COLO668 (cell line): ENCODE measurements at regions not wholly inside any gene's neighbourhood (a gene's known extent, or its start where the extent isn't known, plus 50 kb on each side); places are given as distances from the start of the nearest gene placed in this dataset.
"Not testable (repeated sequence)": the region's sequence is repeated elsewhere in the genome, so short reads cannot be mapped to it uniquely, and the experiment has no call there.

Source experiments
- DNase-seq: peaks from one replicate; lab custom pipeline; 2025; ENCODE audit not compliant: unreplicated experiment; lab: John Stamatoyannopoulos, UW

DNA sequence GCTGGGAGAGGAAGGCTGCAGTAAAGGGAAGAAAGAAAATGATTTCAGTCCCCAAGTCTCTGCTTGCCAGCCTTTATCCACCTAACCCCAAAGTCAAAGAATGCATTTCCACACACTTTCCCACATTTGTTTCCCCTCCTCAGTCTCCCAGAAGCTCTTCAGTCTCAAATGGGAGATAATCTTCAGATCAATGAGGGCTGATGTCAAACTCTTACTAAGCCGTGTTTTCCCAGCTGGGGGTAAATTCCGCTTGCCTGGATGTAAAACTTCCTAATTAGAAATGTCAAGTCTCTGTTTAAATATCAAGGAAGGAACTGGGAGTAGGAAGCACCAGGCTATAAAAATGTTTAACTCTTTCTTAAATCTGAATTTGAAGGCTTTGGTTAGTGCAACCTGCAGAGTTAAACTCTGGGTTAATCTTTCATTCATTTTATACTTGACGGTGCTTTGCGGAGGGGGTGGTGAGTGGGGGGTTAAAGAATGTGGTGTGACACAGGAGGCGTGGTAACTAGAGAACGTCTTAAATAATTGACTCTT, 601.4 kb upstream of the ACTRT1 start:
- no peak for DNase-seq

DNA sequence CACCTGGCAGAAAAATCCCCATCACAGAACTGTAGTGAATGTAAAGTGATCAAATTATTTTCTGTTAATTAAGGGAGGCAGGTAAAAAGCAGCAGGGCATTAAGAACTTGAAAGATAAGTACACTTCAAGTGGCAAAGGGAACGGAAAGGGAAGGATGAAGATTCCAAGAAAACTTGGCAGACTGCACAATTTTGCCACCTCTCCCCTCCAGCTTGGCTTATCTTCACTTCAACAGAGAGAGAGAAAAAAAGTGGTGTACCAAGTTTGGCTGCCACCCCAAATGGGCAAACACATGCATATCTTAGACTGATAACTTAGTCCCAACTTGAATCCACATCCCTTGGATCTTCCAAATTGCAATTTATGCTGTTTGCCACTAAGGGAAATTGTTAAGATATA, 598.1 kb upstream of the ACTRT1 start:
- no peak for DNase-seq

DNA sequence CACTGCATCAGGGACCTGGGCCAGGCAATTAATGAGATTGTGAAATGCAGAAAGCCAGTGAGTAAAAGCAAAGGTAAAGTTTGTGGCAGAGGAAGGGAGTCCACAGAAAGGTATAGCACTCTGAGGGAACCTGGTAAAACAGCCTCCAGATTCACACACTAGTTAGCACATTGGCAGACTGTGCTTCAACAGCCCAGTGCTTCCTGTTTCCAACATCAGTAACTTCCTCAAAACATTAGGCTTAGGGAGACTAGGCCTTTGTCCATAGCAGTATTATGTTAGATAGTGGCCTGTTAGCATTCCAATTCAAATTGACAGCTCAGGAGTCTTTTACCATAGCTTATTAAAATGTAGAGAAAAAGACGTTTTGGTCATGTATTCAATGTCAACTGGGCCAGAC, 582.6 kb upstream of the ACTRT1 start:
- DNase-seq: no peak

DNA sequence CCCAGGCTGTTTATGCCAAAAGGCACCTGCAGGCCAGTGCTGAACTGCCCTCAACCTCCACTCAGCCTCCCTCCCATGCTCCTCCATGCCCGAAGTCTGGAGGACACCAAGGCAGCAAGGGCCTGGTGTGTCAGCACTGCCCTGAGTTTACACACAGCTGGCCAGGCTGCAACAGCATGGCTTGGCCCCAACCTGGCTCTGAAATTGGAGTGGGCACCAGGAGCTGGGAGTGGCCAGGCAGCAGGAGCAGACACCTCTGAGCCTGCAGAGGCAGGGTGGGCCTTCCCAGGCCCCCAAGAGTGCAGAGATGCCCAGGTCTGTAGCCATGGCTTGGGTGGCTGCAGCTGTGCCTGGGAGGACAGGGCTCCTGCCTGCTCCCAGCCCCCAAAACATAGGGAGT, 571.2 kb upstream of the ACTRT1 start:
- no peak for DNase-seq

DNA sequence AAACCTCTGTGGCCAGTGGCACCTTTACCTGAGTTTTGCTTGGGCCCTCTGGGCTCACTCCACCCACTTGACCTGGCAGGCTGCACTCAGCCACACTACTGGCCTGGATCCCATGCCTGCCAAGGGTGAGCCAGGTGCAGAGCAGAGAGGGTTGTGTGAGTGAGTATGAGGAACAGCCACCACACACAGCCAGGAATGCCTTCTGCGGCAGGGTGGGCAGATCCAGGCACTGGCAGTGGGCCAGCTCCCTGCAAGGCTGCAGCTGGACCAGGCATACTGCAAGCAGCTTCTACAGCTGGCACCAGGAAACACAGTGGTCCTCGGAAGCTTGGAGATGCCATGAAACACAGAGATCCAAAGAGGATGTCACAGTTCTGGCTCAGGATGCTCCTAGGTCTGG, 570.1 kb upstream of the ACTRT1 start:
- no peak for DNase-seq

DNA sequence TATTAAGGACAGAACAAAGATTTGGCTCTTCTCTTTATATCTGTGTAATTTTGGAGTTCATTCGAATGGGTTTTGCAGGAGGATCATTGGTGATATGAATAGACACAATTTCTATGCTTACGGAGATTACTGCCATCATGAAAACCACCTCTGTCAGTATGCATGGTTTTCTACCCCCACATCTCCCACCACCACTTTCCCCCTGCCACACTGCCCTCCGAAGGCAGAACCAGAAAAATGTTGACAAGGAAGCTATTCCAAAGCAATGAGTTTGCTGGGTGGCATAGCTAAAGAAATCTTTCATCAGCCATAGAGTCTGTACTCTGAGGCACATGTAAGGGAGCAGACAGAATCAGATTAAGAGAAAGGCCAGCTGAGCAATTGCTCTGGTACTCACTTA, 567.3 kb upstream of the ACTRT1 start:
- DNase-seq: no peak

DNA sequence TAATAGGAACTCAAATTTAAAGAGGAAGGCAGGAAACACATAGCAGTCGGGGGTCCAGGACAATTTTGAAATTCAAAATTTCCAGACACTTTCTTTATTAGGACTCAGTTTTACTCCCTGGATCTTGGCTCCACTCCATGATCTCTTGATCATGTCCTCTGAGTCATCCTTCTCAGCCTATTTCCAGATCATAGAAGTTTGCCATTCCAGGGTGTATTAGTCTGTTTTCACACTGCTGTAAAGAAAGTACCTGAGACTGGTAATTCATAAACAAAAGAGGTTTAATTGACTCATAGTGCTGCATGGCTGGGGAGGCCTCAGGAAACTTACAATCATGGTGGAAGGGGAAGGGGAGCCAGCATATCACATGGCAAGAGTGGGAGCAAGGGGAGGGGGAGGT, 564.7 kb upstream of the ACTRT1 start:
- no peak for DNase-seq

DNA sequence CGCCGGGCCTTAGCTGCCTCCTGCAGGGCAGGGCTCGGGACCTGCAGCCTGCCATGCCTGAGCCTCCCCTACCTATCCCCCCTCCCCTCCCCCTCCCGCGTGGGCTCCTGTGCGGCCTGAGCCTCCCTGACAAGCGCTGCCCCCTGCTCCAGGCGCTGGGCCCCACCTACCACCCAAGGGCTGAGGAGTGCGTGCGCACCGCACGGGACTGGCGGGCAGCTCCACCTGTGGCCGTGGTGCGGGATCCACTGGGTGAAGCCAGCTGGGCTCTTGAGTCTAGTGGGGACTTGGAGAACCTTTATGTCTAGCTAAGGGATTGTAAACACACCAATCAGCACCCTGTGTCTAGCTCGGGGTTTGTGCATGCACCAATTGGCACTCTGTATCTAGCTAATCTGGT, 554.6 kb upstream of the ACTRT1 start:
- not testable (repeated sequence) for DNase-seq

DNA sequence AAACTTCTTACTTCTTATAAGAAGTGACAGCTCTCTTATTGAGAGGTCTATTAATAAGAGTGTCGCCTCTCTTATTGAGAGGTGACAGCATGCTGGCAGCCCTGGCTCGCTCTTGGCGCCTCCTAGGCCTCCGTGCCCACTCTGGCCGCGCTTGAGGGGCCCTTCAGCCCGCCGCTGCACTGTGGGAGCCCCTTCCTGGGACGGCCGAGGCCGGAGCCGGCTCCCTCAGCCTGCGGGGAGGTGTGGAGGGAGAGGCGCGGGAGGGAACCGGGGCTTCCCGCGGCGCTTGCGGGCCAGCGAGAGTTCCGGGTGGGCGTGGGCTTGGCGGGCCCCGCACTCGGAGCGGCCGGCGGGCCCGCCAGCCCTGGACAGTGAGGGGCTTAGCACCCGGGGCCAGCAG, 554.2 kb upstream of the ACTRT1 start:
- not testable (repeated sequence) for DNase-seq

DNA sequence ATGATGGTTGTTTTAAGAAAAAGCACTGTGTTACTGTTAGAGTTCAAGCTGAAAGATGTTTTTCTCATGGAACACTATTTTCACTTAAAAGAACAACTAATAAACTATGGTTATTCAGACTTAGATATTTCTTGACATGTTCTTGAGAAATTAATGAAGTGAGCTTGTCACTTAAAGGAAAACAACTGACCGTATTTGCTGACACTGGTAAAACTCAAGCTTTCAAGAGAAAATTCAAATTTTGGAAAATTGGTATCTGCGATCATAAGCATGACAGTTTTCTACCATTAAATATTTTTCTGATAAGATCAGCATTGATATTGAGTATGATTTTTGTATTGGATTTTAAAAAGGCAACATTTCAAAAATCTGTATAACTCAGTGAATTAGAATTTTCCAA, 549.5 kb upstream of the ACTRT1 start:
- no peak for DNase-seq

DNA sequence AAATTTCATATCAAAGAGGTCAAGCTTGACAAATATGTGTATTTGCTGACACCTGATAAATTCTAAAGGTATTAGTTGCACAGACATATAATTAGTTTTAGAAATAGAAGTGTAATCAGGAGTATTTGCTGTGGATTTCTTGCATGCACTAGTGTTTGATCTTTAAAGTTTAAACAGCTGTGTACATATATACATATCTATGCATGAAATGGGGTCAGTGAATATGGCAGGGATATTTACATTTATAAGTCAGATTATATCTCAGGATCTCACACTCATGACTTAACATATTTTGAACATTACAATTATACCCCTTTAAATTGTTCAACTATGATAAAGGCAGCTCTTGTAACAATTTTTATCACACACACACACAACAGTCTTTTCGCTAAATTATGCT, 547.4 kb upstream of the ACTRT1 start:
- no peak for DNase-seq

DNA sequence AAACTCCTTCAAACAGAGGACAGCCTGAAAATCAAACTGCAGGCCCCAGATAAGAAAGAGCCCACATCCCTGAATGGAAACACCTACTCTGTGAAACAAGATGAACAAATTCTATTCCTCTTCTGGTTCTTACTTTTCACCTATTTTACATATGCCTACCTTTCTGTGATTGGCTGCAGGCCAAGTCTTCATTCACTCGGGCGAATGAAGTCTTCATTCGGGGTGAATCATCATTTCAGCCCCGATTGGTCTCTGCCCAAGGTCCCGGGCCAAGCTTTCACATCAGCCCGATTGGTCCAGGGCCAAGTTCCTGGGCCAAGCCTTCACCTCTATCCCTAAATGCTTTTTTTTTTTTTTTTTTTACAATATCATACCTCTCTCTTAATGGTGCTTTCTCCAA, 529.8 kb upstream of the ACTRT1 start:
- DNase-seq: no peak

DNA sequence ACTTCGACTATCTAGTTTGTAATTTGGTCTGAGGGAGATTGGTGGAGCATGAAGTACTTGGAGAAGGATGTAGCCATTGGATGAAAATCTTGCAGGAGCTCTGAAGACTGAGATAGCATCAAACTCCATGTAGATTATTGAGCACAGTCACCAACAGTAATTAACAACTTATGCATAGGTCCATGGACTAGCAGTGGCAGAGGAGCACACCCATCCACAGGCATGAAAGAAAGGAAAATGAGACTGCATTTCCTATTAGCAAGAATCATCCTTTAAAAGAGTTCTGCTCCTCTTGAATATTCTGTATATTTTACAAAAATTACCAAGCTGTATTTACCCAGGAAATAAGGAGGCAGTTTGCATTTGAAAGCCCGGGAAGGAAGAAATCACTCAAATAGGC, 529.4 kb upstream of the ACTRT1 start:
- no peak for DNase-seq

DNA sequence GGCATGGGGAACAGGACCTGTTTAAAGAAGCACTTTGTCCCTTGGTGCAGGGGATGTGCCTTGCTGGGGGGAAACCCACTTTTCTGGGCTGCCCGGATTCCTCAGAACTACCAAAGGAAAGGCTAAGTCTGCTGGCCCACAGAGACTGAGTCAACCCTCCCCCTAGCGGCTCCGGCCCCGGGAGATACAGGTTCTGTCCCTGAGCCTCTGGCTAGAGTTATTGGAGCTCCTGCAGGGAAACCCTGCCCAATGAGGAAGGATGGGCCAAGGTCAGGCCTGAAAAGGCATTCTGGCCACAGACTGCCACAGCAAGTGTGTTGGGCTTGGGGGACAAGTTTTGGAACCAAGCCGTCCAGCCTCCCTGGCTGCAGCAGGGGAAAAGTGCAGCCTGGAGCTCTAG, 490.9 kb upstream of the ACTRT1 start:
- no peak for DNase-seq

DNA sequence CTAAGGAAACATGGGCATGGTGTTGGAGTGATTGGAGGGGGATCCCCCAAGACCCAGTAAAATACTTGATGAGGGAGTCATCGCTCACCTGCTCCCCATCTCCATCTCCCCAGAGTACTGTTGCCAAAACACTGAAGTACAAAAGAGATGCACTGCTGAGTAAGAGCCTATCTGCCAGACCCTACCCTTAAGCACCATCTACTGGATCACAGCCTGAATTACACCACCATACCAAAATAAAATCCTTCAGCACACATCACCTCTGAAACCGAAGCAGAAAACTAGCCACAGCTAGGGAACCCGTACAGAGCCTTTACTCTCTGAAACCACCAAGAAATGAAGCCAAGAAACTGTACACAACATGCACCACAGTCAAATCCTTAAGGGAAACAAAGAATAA, 466.3 kb upstream of the ACTRT1 start:
- no peak for DNase-seq

DNA sequence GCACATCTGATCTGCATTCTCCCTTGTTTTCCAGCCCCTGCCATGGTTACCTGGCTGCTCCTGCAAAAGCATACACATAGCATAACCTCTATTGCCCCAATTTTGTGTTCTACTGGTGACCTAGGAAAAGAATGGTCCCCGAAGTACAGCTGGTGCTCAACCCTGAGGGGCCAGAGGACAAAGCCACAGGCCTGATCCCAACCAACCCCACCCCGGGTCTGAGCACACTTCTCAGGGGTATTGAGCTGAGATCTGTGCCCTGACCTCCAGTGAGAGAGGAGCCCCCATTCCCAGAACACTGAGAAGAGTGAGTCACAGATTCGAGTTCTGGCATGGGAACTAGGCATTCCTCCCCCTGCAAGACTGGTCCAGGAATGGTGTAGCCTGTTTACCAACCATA, 465.5 kb upstream of the ACTRT1 start:
- DNase-seq: no peak

DNA sequence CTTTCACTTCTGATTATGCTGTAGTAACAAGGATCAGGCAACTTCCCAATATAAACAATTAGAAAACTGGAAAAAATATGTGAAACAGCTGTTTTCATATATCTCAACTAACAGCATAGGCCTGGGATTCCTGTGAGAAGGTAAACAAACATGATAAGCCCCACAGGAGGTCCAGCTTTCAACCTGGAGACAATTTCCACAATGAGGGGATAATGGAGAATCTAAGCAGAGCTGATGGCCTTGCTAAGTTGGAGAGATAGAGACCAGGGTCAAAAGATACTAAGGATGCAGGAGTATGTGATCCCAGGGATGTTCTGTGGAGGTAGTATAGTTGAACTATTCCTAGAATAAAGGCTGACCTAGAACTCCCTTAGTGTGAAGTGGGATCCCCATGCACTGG, 452.3 kb upstream of the ACTRT1 start:
- DNase-seq: no peak

DNA sequence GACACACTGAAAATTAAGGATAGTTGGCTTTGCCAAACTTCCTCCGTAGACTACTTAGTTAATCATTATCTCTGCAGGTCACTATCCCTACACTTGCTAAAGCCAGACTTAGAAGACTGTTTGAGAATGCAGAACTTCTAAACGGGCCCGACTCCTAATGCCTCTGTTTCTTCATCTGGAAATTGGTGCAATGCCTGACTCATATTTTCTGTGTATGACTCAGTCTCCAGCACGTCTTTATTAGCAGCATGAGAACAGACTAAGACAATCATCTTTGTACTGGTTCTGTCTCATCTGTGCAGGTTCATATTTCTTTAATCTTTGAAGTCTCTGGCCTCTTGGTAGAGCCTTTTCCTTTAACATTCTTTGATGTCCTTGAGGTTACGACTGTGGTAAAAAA, 411.9 kb upstream of the ACTRT1 start:
- DNase-seq: no peak

DNA sequence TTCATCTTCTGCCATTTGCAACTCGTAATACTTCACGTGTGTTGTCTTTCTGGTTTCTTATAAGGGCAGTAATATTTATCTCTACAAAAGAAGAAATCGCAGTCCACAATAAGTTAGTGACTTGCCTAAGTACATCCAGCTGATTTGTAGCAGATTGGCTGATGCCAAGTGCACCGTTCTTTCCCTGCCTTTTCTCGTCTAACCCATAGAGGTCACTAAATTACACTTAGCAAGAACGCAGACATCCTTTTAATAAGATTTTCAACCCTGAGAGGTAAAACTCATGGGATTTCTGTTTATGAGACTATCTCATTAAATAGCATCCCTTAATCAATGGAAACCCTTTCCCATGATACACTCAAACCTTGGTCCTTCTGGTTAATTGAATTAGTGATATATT, 408.6 kb upstream of the ACTRT1 start:
- no peak for DNase-seq

DNA sequence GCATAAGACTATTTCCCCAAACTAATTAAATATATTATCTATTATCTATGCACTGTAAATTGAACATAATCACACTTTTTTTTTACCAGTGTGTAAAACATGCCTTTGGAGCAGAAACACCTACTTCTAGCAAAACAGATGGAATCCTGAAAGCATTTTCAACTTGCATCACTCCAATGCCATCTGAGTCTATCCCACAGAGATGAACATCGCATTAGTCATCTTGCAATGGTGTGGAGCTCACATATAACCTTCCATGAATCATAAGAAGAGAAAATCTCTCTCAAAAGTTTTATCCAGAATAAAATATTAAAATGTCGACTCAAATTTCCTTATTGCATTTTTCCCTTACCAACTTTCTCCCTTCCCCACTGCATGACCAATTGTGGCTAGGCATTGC, 406.7 kb upstream of the ACTRT1 start:
- DNase-seq: no peak

DNA sequence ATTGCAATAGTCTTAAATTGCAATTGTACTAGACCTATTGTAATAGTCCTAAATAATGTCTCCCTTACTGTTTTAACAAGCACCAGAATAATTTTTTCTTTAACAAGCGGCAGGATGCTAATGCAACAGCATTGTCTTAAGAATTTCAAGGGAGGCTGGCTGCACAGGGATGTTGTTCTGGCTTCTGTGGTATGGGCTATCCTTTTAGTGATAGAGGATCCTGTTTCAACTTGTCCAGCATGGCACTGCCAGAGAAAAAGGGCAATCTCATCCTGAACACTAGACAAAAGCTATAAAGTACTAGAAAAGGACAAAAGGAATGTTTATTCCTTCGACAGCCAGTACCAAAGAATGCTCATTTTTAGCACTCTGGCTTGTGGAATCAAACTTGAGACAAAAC, 405.5 kb upstream of the ACTRT1 start:
- no peak for DNase-seq

DNA sequence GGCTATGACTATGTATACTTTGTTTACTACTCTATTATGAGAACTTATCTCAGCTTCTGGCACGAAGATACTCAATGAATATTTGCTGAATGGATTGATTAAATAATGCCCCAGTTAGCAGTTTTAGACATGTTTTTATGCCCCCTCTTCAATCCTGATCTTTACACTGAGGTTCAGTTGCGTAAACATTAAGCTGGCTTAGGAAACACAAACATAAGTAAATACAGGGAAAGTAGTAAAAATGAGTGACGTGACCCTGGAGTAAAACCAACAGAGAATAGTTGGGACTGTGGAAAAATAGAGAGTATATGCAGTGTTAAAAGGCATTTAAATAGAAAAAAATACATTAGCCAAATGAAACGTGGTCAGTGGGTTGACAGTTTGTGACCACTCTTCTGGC, 387.0 kb upstream of the ACTRT1 start:
- DNase-seq: no peak

DNA sequence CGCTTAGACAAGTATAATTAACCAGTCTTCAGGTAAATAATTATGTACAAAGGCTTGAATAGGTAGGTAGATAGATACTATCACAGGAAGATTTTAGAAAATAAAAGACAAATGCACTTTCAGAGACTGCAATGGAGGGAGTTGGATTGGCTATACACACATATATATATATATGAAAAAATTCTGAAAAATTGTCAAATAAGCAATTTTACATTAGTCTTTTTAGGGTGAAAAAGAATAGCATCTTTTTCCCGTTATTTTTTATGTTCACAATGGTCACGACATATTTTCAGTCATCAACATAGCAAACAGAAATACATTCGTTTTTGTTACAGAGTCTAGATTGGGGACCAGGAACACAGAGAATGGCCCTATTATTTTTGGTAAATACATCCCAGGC, 385.9 kb upstream of the ACTRT1 start:
- DNase-seq: no peak
